ENCODE measurements at regions not wholly inside any gene's neighbourhood (a gene's known extent, or its start where the extent isn't known, plus 50 kb on each side); places are given as distances from the start of the nearest gene placed in this dataset.

DNA sequence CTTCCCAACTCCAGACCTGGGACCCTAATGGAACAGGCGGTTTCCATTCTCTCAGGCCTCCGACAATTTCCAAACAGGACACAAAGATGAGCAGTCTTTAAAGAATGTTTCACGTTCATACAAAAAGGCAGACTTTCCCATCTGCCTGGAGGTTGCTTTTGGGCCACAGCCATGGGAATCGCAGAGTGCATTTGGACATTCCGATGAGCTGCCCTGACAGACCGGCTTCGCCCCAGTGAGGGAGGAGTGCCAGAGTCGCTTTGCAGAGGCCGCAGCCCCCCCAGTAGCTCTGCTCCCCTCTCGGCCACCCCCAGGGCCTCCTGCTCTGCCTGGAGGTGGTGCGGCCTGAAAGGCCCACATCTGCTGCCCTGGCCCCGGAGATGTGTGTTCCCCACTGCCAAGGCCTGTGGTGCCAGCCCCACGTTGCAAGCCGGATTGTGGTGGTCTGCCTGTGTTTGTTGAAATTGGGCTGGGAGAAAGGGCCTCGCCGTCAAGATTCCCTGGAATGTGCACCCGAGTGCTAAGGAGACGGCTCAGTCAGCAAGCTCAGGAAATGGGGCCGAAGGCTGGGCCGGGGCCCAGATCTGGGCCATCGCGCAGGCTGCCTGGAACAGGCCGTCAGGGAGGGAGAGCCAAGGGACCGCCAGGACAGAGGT, 89.8 kb downstream of the C16orf95 start:
- Histone ChIP-seq H3K9ac (ENCODE audit: low read length) (no peak overlapping the region), H3K27ac (ENCODE audit: low read length) (no peak overlapping the region), H3K36me3 (replicated peaks; ENCODE audit: insufficient read depth, low read length) (no peaks in the 10 kb centered on the region), H3K27me3 (replicated peaks; ENCODE audit: insufficient read depth, low read length) (no peaks in the 10 kb centered on the region), H3K9me3 (replicated peaks; ENCODE audit: insufficient read depth, low read length) (no peaks in the 10 kb centered on the region), H3K4me3 (ENCODE audit: low read length) (no peak overlapping the region), H3K4me1 (ENCODE audit: low read length) (no peaks in the 10 kb centered on the region), H2AFZ (ENCODE audit: low read length) (no peak overlapping the region), H3K79me2 (ENCODE audit: low read length) (no peaks in the 10 kb centered on the region), H4K20me1 (ENCODE audit: insufficient read depth, low read length) (no peaks in the 10 kb centered on the region), H3F3A (ENCODE audit: insufficient read depth, low read length) (no peaks in the 10 kb centered on the region), H3K4me2 (ENCODE audit: low read depth, low read length) (no peak overlapping the region), H3K9me2 (replicated peaks; ENCODE audit: insufficient read depth, low read length) (no peaks in the 10 kb centered on the region)
- TF ChIP-seq EZH2phosphoT487 (IDR thresholded peaks at IDR 0.05; ENCODE audit: low read length), result no peak
- TF ChIP-seq, protein P1, sequence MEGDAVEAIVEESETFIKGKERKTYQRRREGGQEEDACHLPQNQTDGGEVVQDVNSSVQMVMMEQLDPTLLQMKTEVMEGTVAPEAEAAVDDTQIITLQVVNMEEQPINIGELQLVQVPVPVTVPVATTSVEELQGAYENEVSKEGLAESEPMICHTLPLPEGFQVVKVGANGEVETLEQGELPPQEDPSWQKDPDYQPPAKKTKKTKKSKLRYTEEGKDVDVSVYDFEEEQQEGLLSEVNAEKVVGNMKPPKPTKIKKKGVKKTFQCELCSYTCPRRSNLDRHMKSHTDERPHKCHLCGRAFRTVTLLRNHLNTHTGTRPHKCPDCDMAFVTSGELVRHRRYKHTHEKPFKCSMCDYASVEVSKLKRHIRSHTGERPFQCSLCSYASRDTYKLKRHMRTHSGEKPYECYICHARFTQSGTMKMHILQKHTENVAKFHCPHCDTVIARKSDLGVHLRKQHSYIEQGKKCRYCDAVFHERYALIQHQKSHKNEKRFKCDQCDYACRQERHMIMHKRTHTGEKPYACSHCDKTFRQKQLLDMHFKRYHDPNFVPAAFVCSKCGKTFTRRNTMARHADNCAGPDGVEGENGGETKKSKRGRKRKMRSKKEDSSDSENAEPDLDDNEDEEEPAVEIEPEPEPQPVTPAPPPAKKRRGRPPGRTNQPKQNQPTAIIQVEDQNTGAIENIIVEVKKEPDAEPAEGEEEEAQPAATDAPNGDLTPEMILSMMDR (IDR thresholded peaks at IDR 0.05; ENCODE audit: low read length), result no peak
- TF ChIP-seq EZH2 (optimal IDR thresholded peaks at IDR 0.05; ENCODE audit: low read depth, low read length), result no peak
- no peak for DNase-seq

DNA sequence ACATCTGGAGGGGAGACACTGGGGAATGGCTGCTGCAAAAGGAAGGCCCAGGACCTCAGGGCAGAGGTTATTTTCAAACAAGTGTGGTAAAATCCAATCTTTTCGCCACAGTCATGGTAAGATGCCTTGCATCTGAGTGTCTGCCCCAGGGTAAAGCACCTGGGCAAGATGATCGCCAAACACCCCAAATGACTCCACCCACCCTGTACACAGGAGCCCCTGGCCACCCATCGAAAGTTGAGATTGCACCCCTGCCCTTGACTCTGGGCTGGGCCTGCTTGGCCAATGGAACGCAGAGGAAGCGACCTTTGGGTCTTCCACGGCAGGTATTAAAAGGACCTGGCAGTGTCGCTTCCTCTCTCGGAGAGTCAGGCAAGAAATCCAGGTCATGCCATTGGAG, 88.8 kb downstream of the C16orf95 start:
- no peaks in the 10 kb centered on the region for H3K36me3 ChIP-seq (replicated peaks; ENCODE audit: insufficient read depth, low read length)
- no peak overlapping the region for H3K4me2 ChIP-seq (ENCODE audit: low read depth, low read length)
- H3K27ac ChIP-seq (ENCODE audit: low read length), result no peak overlapping the region
- H3K9ac ChIP-seq (ENCODE audit: low read length), result no peak overlapping the region
- no peak for TF ChIP-seq EZH2 (optimal IDR thresholded peaks at IDR 0.05; ENCODE audit: low read depth, low read length)
- TF ChIP-seq EZH2phosphoT487 (IDR thresholded peaks at IDR 0.05; ENCODE audit: low read length), result no peak
- TF ChIP-seq, protein P1 (IDR thresholded peaks at IDR 0.05; ENCODE audit: low read length), result no peak
- no peak overlapping the region for H2AFZ ChIP-seq (ENCODE audit: low read length)
- H3K9me3 ChIP-seq (replicated peaks; ENCODE audit: insufficient read depth, low read length), result no peaks in the 10 kb centered on the region
- no peaks in the 10 kb centered on the region for H3F3A ChIP-seq (ENCODE audit: insufficient read depth, low read length)
- H3K27me3 ChIP-seq (replicated peaks; ENCODE audit: insufficient read depth, low read length), result no peaks in the 10 kb centered on the region
- no peaks in the 10 kb centered on the region for H3K4me1 ChIP-seq (ENCODE audit: low read length)
- DNase-seq, result no peak
- H3K9me2 ChIP-seq (replicated peaks; ENCODE audit: insufficient read depth, low read length), result no peaks in the 10 kb centered on the region
- no peak overlapping the region for H3K4me3 ChIP-seq (ENCODE audit: low read length)
- H4K20me1 ChIP-seq (ENCODE audit: insufficient read depth, low read length), result no peaks in the 10 kb centered on the region
- H3K79me2 ChIP-seq (ENCODE audit: low read length), result no peaks in the 10 kb centered on the region

DNA sequence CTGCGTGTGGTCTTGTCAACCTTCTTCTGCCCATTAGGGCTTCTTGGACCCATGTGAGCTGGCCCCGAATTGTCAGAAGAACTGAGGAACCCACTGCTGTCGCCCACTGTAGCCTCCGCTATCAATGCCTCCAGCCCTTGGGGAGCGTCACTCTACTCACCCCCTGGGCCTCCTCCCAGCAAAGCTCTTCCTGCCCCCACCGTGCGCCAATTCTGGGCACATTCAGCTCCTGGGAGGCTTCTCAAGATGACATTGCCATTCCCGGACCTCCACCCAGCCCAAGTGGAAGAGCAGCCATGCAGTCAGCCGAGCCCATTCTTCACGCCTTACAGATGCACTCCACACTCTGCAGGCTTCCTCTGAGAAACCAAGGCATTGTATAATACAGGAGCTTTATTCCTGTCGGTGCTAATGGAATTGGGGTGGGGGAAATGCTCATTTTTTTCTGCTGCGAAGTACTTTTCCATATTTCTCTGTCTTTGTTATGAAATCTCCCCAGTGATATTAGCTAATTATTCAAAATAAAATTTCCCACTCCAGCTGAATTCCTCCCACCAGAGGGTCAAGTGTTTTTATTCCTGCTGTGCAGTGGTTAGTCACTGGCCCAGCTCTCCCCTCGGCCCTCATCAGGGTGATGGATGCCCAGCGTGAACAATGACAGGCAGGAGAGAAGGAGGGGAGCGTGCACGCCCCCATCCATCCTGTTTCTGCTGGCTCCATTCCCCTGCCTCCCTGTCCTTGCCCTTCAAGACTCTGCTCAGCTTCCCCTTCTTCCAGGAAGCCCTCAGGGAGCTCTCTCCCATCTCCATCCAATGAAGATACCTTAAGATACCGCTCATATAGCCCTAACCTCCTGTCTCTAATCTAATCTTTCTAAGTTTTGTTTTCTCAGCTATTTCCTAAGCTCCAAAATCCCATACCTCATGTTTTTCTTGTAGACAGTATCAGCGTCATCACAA, 87.7 kb downstream of the C16orf95 start:
- H3K27me3 ChIP-seq (replicated peaks; ENCODE audit: insufficient read depth, low read length), result no peaks in the 10 kb centered on the region
- no peaks in the 10 kb centered on the region for H3K9me3 ChIP-seq (replicated peaks; ENCODE audit: insufficient read depth, low read length)
- no peaks in the 10 kb centered on the region for H3K79me2 ChIP-seq (ENCODE audit: low read length)
- no peak overlapping the region for H3K27ac ChIP-seq (ENCODE audit: low read length)
- H3K36me3 ChIP-seq (replicated peaks; ENCODE audit: insufficient read depth, low read length), result no peaks in the 10 kb centered on the region
- H4K20me1 ChIP-seq (ENCODE audit: insufficient read depth, low read length), result no peaks in the 10 kb centered on the region
- no peaks in the 10 kb centered on the region for H3F3A ChIP-seq (ENCODE audit: insufficient read depth, low read length)
- H2AFZ ChIP-seq (ENCODE audit: low read length), result no peak overlapping the region
- H3K4me2 ChIP-seq (ENCODE audit: low read depth, low read length), result no peak overlapping the region
- H3K4me3 ChIP-seq (ENCODE audit: low read length), result no peak overlapping the region
- H3K9ac ChIP-seq (ENCODE audit: low read length), result no peak overlapping the region
- TF ChIP-seq, protein P1 (IDR thresholded peaks at IDR 0.05; ENCODE audit: low read length), result no peak
- TF ChIP-seq EZH2phosphoT487 (IDR thresholded peaks at IDR 0.05; ENCODE audit: low read length) (no peak), EZH2 (optimal IDR thresholded peaks at IDR 0.05; ENCODE audit: low read depth, low read length) (no peak)
- no peaks in the 10 kb centered on the region for H3K4me1 ChIP-seq (ENCODE audit: low read length)
- H3K9me2 ChIP-seq (replicated peaks; ENCODE audit: insufficient read depth, low read length), result no peaks in the 10 kb centered on the region
- DNase-seq, result no peak
